A549 (cell line): ENCODE measurements at regions not wholly inside any gene's neighbourhood (a gene's known extent, or its start where the extent isn't known, plus 50 kb on each side); places are given as distances from the start of the nearest gene placed in this dataset.

Experiments used
- ATAC-seq, 2 experiments: fragments of 200-7000 bp in 1 of 2; fragments of >200 bp in 1 of 2; cut with Nextera tagmentation in 1 of 2; cut with Tn5 transposase in 1 of 2; 3 replicates each; pipeline versions ENCODE4 v1.8.0 to v1.9.1; 2018 to 2020; ENCODE audit warnings: mild to moderate bottlenecking in 1 of 2, moderate library complexity in 1 of 2
- CTCF ChIA-PET: fragments of 300-600 bp; sonication (Branson Sonifier 250); formaldehyde crosslinking; extraction: SDS; loops from one replicate; lab custom pipeline; 2021; ENCODE audit warnings: antibody characterized with exemption, inconsistent platforms; lab: Yijun Ruan, JAX
- POLR2A ChIA-PET: fragments of 350-600 bp; formaldehyde crosslinking; extraction: SDS; loops from one replicate; lab custom pipeline; 2021; ENCODE audit warnings: antibody characterized with exemption, inconsistent platforms; lab: Yijun Ruan, JAX
- DNase-seq, 2 experiments: peaks; one replicate each; pipeline versions ENCODE4 v3.0.0 to v3.0.0-alpha.2; 2011 to 2016; ENCODE audit warnings: low read depth in 1 of 2, low spot score in 1 of 2
- FAIRE-seq: peaks from 2 replicates; lab custom pipeline; 2011; peaks lifted over from hg19 to GRCh38; lab: Jason Lieb, UNC
- H3K27ac ChIP-seq, 2 experiments: fragments of >200 bp; sonication (Bioruptor Twin); formaldehyde crosslinking; 3 replicates each; pipeline ENCODE4 v1.5.1; 2016 to 2017
- H3K4me1 ChIP-seq: fragments of >200 bp; sonication (Bioruptor Twin); formaldehyde crosslinking; 3 replicates; pipeline ENCODE4 v1.6.1; 2016
- H3K4me2 ChIP-seq: fragments of >200 bp; sonication (Bioruptor Twin); formaldehyde crosslinking; 3 replicates; pipeline ENCODE4 v1.6.1; 2016
- H3K4me3 ChIP-seq: fragments of >200 bp; sonication (Bioruptor Twin); formaldehyde crosslinking; 3 replicates; pipeline ENCODE4 v1.5.1; 2016
- H3K9me3 ChIP-seq: fragments of >200 bp; sonication (Bioruptor Twin); formaldehyde crosslinking; 3 replicates; pipeline ENCODE4 v1.6.1; 2016
- BCL3 ChIP-seq: fragments of >200 bp; sonication (Bioruptor Twin); formaldehyde crosslinking; IDR thresholded peaks from 3 replicates; pipeline ENCODE4 v1.6.1; 2016
- CEBPB ChIP-seq, 2 experiments: fragments of >200 bp in 1 of 2; sonication (Bioruptor Twin) in 1 of 2; formaldehyde crosslinking in 1 of 2; IDR thresholded peaks; 2 replicates each; pipeline ENCODE4 v1.6.1; 2012 to 2016
- CHD2 ChIP-seq: fragments of 150-350 bp; IDR thresholded peaks from 2 replicates; pipeline ENCODE4 v1.6.1; 2014; ENCODE audit warnings: low read length; ENCODE audit not compliant: partially characterized antibody
- EHMT2 ChIP-seq: fragments of 200-600 bp; sonication (generic); IDR thresholded peaks from 2 replicates; pipeline ENCODE4 v1.6.1; 2016; ENCODE audit warnings: antibody characterized with exemption, low read depth, mild to moderate bottlenecking, moderate library complexity
- ESRRA ChIP-seq: fragments of 150-350 bp; IDR thresholded peaks from 2 replicates; pipeline ENCODE4 v1.6.1; 2014; ENCODE audit warnings: mild to moderate bottlenecking, low read length, borderline replicate concordance
- HDAC2 ChIP-seq: fragments of 200-600 bp; sonication (generic); IDR thresholded peaks from 2 replicates; pipeline ENCODE4 v1.6.1; 2016
- HOXB13 ChIP-seq: fragments of 250-450 bp; sonication (Bioruptor Pico); IDR thresholded peaks from 2 replicates; pipeline ENCODE4 v1.5.0; 2020; ENCODE audit warnings: low read depth, mild to moderate bottlenecking, moderate library complexity
- HOXB5 ChIP-seq: fragments of 250-450 bp; sonication (Bioruptor Pico); IDR thresholded peaks from 2 replicates; pipeline ENCODE4 v1.5.0; 2020; ENCODE audit warnings: mild to moderate bottlenecking, moderate library complexity
- KDM1A ChIP-seq: fragments of 200-600 bp; sonication (generic); IDR thresholded peaks from 2 replicates; pipeline ENCODE4 v1.6.1; 2016; ENCODE audit warnings: low read depth, mild to moderate bottlenecking
- KDM5A ChIP-seq: fragments of 200-600 bp; sonication (generic); IDR thresholded peaks from 2 replicates; pipeline ENCODE4 v1.6.1; 2016; ENCODE audit warnings: antibody characterized with exemption, mild to moderate bottlenecking
- MAZ ChIP-seq: fragments of 150-350 bp; IDR thresholded peaks from 2 replicates; pipeline ENCODE4 v1.6.1; 2014; ENCODE audit warnings: antibody characterized with exemption, low read depth, low read length, borderline replicate concordance
- MYC ChIP-seq: IDR thresholded peaks from 2 replicates; pipeline ENCODE4 v1.6.1; 2012; ENCODE audit warnings: mild to moderate bottlenecking, inconsistent platforms, low read length, improper control_type of control experiment, borderline replicate concordance
- NFE2L2 ChIP-seq: fragments of 150-350 bp; conservative IDR thresholded peaks from 2 replicates; pipeline ENCODE4 v1.6.1; 2014; ENCODE audit warnings: low read length
- PBX3 ChIP-seq: IDR thresholded peaks from 2 replicates; pipeline ENCODE4 v1.6.1; 2012
- POLR2AphosphoS2 ChIP-seq: conservative IDR thresholded peaks from 2 replicates; pipeline ENCODE4 v1.6.1; 2012; ENCODE audit warnings: low read length, improper control_type of control experiment, inconsistent platforms
- RAD21 ChIP-seq, 2 experiments: fragments of >200 bp in 1 of 2; sonication (Bioruptor Twin) in 1 of 2; formaldehyde crosslinking in 1 of 2; IDR thresholded peaks in 1 of 2; conservative IDR thresholded peaks in 1 of 2; 2 replicates in 1 of 2; 3 replicates in 1 of 2; pipeline ENCODE4 v1.6.1; 2012 to 2018; ENCODE audit warnings: inconsistent platforms in 1 of 2
- RNF2 ChIP-seq: fragments of 200-600 bp; sonication (generic); IDR thresholded peaks from 2 replicates; pipeline ENCODE4 v1.6.1; 2016; ENCODE audit warnings: low read depth, mild to moderate bottlenecking, antibody characterized with exemption, moderate library complexity, borderline replicate concordance
- SMC3 ChIP-seq: fragments of >200 bp; sonication (Bioruptor Twin); formaldehyde crosslinking; IDR thresholded peaks from 3 replicates; pipeline ENCODE4 v1.6.1; 2018; ENCODE audit warnings: inconsistent platforms
- TFCP2L1 ChIP-seq: fragments of 250-450 bp; sonication (Bioruptor Pico); IDR thresholded peaks from 2 replicates; pipeline ENCODE4 v1.5.0; 2021; ENCODE audit warnings: mild to moderate bottlenecking
- TP53 ChIP-seq: fragments of 250-450 bp; sonication (Bioruptor Pico); IDR thresholded peaks from 2 replicates; pipeline ENCODE4 v1.5.0; 2021; ENCODE audit warnings: mild to moderate bottlenecking, moderate library complexity
- ZFP36 ChIP-seq: fragments of 450-650 bp; IDR thresholded peaks from 2 replicates; pipeline ENCODE4 v1.6.1; 2014; ENCODE audit warnings: borderline replicate concordance; ENCODE audit not compliant: partially characterized antibody
- ZSCAN20 ChIP-seq: fragments of 250-450 bp; sonication (Bioruptor Pico); IDR thresholded peaks from 2 replicates; pipeline ENCODE4 v1.8.0; 2022; ENCODE audit warnings: mild to moderate bottlenecking, moderate library complexity
- WGBS: methylation state at CpG from one replicate; pipeline ENCODE4 v1.1.6; 2017; ENCODE audit errors: missing lambda C conversion rate; 5-methylcytosine and 5-hydroxymethylcytosine counted together
- TF ChIP-seq, protein P1 (sequence below): fragments of 450-650 bp; IDR thresholded peaks from 2 replicates; pipeline ENCODE4 v1.6.1; 2014; ENCODE audit warnings: antibody characterized with exemption
- TF ChIP-seq, protein P2 (sequence below): fragments of 200-600 bp; sonication (generic); IDR thresholded peaks from 2 replicates; pipeline ENCODE4 v1.6.1; 2016; ENCODE audit warnings: antibody characterized with exemption, mild to moderate bottlenecking, moderate library complexity
- TF ChIP-seq, protein P3 (sequence below): IDR thresholded peaks from 2 replicates; pipeline ENCODE4 v1.6.1; 2012
- TF ChIP-seq, protein P4 (sequence below): fragments of 250-450 bp; sonication (Bioruptor Pico); IDR thresholded peaks from 2 replicates; pipeline ENCODE4 v1.5.0; 2020; ENCODE audit warnings: low read depth, mild to moderate bottlenecking, moderate library complexity

- no peak for ATAC-seq
- no peak for FAIRE-seq
- 36% methylated on average over 7 of the region's 7 CpGs for WGBS
Measured at GRCh38 chr10:64076322-64076940, 555.2 kb downstream of the REEP3 start.

GRCh38 chr10:64079341-64079740 lies 558.1 kb downstream of the REEP3 start:
- DNase-seq, result no peak
- TF ChIP-seq EHMT2, result no peak
- no peak for TF ChIP-seq CEBPB (IDR thresholded peaks at IDR 0.05)
- TF ChIP-seq TP53, result no peak
- no peak for TF ChIP-seq ZSCAN20 (CRISPR knock-in tag)
- TF ChIP-seq TFCP2L1 (CRISPR knock-in tag), result no peak
- no peak for TF ChIP-seq BCL3
- TF ChIP-seq MAZ, result no peak
- no peak for TF ChIP-seq NFE2L2
- TF ChIP-seq KDM5A, result no peak
- TF ChIP-seq, protein P1, sequence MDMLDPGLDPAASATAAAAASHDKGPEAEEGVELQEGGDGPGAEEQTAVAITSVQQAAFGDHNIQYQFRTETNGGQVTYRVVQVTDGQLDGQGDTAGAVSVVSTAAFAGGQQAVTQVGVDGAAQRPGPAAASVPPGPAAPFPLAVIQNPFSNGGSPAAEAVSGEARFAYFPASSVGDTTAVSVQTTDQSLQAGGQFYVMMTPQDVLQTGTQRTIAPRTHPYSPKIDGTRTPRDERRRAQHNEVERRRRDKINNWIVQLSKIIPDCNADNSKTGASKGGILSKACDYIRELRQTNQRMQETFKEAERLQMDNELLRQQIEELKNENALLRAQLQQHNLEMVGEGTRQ, result no peak
- TF ChIP-seq CHD2, result no peak
- TF ChIP-seq SMC3, result no peak
- TF ChIP-seq HDAC2, result no peak
- no peak for TF ChIP-seq HOXB13
- no peak for TF ChIP-seq RAD21 (conservative IDR thresholded peaks at IDR 0.05 in 1 of 2, IDR thresholded peaks at IDR 0.05 in 1 of 2)
- TF ChIP-seq POLR2AphosphoS2, result no peak
- TF ChIP-seq, protein P2, sequence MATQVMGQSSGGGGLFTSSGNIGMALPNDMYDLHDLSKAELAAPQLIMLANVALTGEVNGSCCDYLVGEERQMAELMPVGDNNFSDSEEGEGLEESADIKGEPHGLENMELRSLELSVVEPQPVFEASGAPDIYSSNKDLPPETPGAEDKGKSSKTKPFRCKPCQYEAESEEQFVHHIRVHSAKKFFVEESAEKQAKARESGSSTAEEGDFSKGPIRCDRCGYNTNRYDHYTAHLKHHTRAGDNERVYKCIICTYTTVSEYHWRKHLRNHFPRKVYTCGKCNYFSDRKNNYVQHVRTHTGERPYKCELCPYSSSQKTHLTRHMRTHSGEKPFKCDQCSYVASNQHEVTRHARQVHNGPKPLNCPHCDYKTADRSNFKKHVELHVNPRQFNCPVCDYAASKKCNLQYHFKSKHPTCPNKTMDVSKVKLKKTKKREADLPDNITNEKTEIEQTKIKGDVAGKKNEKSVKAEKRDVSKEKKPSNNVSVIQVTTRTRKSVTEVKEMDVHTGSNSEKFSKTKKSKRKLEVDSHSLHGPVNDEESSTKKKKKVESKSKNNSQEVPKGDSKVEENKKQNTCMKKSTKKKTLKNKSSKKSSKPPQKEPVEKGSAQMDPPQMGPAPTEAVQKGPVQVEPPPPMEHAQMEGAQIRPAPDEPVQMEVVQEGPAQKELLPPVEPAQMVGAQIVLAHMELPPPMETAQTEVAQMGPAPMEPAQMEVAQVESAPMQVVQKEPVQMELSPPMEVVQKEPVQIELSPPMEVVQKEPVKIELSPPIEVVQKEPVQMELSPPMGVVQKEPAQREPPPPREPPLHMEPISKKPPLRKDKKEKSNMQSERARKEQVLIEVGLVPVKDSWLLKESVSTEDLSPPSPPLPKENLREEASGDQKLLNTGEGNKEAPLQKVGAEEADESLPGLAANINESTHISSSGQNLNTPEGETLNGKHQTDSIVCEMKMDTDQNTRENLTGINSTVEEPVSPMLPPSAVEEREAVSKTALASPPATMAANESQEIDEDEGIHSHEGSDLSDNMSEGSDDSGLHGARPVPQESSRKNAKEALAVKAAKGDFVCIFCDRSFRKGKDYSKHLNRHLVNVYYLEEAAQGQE, result no peak
- no peak for TF ChIP-seq ESRRA
- TF ChIP-seq ZFP36, result no peak
- no peak overlapping the region for H3K4me3 ChIP-seq
- ChIA-PET POLR2A (no interaction called here), CTCF (interaction anchor here (1.8 kb wide), 1 partner anchor 37 kb away, joined by 6 read pairs; no protein-coding TSS in a partner anchor)
- WGBS, result 0% methylated on average over 1 of the region's 1 CpG
- H3K9me3 ChIP-seq, result no peaks in the 10 kb centered on the region
- ATAC-seq, result no peak
- H3K4me1 ChIP-seq, result no peaks in the 10 kb centered on the region
- FAIRE-seq, result no peak
- no peak overlapping the region for H3K4me2 ChIP-seq
- H3K27ac ChIP-seq, result no peak overlapping the region

More at GRCh38 chr10:64076322-64076940, 555.2 kb downstream of the REEP3 start:
- DNase-seq, result no peak
- Histone ChIP-seq H3K4me2 (no peak overlapping the region), H3K4me3 (no peak overlapping the region), H3K9me3 (no peaks in the 10 kb centered on the region), H3K4me1 (no peaks in the 10 kb centered on the region), H3K27ac (no peak overlapping the region)
- TF ChIP-seq MYC (no peak), TP53 (no peak), RNF2 (no peak), KDM1A (no peak), HOXB5 (CRISPR knock-in tag) (no peak), SMC3 (no peak), PBX3 (no peak)
- TF ChIP-seq, protein P3, sequence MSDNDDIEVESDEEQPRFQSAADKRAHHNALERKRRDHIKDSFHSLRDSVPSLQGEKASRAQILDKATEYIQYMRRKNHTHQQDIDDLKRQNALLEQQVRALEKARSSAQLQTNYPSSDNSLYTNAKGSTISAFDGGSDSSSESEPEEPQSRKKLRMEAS, result no peak
- TF ChIP-seq, protein P4, sequence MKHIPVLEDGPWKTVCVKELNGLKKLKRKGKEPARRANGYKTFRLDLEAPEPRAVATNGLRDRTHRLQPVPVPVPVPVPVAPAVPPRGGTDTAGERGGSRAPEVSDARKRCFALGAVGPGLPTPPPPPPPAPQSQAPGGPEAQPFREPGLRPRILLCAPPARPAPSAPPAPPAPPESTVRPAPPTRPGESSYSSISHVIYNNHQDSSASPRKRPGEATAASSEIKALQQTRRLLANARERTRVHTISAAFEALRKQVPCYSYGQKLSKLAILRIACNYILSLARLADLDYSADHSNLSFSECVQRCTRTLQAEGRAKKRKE, result no peak
- POLR2A ChIA-PET, result no interaction called here
- CTCF ChIA-PET, result no interaction called here
